DOHH2 (cell line): ENCODE measurements at regions not wholly inside any gene's neighbourhood (a gene's known extent, or its start where the extent isn't known, plus 50 kb on each side); places are given as distances from the start of the nearest gene placed in this dataset.

Source experiments
- H3F3A ChIP-seq: fragments of 200-600 bp; sonication (generic), shearing (Covaris generic); 2 replicates; pipeline ENCODE4 v1.6.0; 2016; ENCODE audit warnings: antibody characterized with exemption, mild to moderate bottlenecking; ENCODE audit not compliant: control insufficient read depth, insufficient read depth
- H3K27ac ChIP-seq: fragments of 200-600 bp; sonication (generic); 2 replicates; pipeline ENCODE4 v1.5.1; 2014; ENCODE audit warnings: low read depth, mild to moderate bottlenecking, low read length, moderate library complexity
- H3K27me3 ChIP-seq: fragments of 200-600 bp; sonication (generic); 2 replicates; pipeline ENCODE4 v1.6.1; 2014; ENCODE audit warnings: mild to moderate bottlenecking, low read length, mixed read lengths; ENCODE audit not compliant: control insufficient read depth
- H3K36me3 ChIP-seq: fragments of 200-600 bp; sonication (generic); 2 replicates; pipeline ENCODE4 v1.6.1; 2014; ENCODE audit warnings: mild to moderate bottlenecking, low read length, moderate library complexity, mixed read lengths; ENCODE audit not compliant: control insufficient read depth
- H3K4me1 ChIP-seq: fragments of 200-600 bp; sonication (generic); 2 replicates; pipeline ENCODE4 v1.6.1; 2014; ENCODE audit warnings: mild to moderate bottlenecking, low read length, mixed read lengths; ENCODE audit not compliant: control insufficient read depth
- H3K4me2 ChIP-seq: fragments of 200-600 bp; sonication (generic); 2 replicates; pipeline ENCODE4 v1.6.0; 2014; ENCODE audit warnings: mild to moderate bottlenecking, low read length, moderate library complexity
- H3K4me3 ChIP-seq: fragments of 200-600 bp; sonication (generic); 2 replicates; pipeline ENCODE4 v1.5.1; 2014; ENCODE audit warnings: mild to moderate bottlenecking, low read length, mixed read lengths
- H3K79me2 ChIP-seq: fragments of 200-600 bp; sonication (generic); 2 replicates; pipeline ENCODE4 v1.6.1; 2014; ENCODE audit warnings: mild to moderate bottlenecking, low read length, mixed read lengths; ENCODE audit not compliant: control insufficient read depth
- H3K9me2 ChIP-seq: fragments of 200-600 bp; sonication (generic); replicated peaks from 2 replicates; pipeline ENCODE4 v1.6.1; 2014; ENCODE audit warnings: mild to moderate bottlenecking, low read length, mixed read lengths; ENCODE audit not compliant: control insufficient read depth
- H3K9me3 ChIP-seq: fragments of 200-600 bp; sonication (generic); 2 replicates; pipeline ENCODE4 v1.6.1; 2014; ENCODE audit warnings: antibody characterized with exemption, low read length, mixed read lengths; ENCODE audit not compliant: control insufficient read depth, insufficient read depth
- H4K20me1 ChIP-seq: fragments of 200-600 bp; sonication (generic); 2 replicates; pipeline ENCODE4 v1.6.0; 2014; ENCODE audit warnings: low read depth, mild to moderate bottlenecking, antibody characterized with exemption, low read length, moderate library complexity; ENCODE audit not compliant: control insufficient read depth, insufficient read depth
- EZH2phosphoT487 ChIP-seq: fragments of 200-600 bp; sonication (generic); IDR thresholded peaks from 2 replicates; pipeline ENCODE4 v1.6.1; 2017; ENCODE audit warnings: borderline replicate concordance, mild to moderate bottlenecking, antibody characterized with exemption, low read length, moderate library complexity, mixed read lengths
- TF ChIP-seq, protein P1 (sequence below): fragments of 200-600 bp; sonication (generic); IDR thresholded peaks from one replicate; pipeline ENCODE4 v1.5.1; 2014; ENCODE audit warnings: antibody characterized with exemption, mild to moderate bottlenecking, low read depth, low read length; ENCODE audit not compliant: poor library complexity, severe bottlenecking

DNA sequence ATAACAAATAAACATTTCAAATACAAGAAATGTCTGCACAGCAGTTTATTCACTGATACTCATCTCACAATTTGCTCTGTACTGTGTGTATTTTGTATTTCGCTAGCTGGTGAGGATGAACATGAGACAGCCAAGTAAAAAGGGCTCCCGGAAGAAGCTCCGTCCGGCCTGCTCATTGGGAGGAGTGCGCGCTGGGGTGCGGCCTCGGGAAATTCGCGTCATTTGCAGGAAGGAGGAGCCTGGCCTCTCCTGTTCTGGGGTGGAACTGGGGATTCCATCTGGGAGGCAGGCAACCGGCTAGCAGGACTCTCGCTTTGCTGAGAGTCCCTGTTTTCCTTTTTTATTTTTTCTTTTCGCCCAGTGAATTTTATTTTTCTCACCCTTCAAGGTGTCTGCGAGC is 368.4 kb upstream of the TMEM132C start:
- H3K27me3 ChIP-seq, result no peaks in the 10 kb centered on the region
- H3K27ac ChIP-seq, result no peak overlapping the region
- H3K79me2 ChIP-seq, result no peaks in the 10 kb centered on the region
- H3K4me2 ChIP-seq, result no peak overlapping the region
- no peaks in the 10 kb centered on the region for H3K36me3 ChIP-seq
- no peaks in the 10 kb centered on the region; the same call in 1 of the 2 replicates for H3K9me3 ChIP-seq
- H4K20me1 ChIP-seq, result no peaks in the 10 kb centered on the region
- H3K4me1 ChIP-seq, result no peaks in the 10 kb centered on the region
- H3F3A ChIP-seq, result no peaks in the 10 kb centered on the region
- no peak overlapping the region for H3K4me3 ChIP-seq
- no peaks in the 10 kb centered on the region for H3K9me2 ChIP-seq
- no peak for TF ChIP-seq EZH2phosphoT487
- TF ChIP-seq, protein P1, sequence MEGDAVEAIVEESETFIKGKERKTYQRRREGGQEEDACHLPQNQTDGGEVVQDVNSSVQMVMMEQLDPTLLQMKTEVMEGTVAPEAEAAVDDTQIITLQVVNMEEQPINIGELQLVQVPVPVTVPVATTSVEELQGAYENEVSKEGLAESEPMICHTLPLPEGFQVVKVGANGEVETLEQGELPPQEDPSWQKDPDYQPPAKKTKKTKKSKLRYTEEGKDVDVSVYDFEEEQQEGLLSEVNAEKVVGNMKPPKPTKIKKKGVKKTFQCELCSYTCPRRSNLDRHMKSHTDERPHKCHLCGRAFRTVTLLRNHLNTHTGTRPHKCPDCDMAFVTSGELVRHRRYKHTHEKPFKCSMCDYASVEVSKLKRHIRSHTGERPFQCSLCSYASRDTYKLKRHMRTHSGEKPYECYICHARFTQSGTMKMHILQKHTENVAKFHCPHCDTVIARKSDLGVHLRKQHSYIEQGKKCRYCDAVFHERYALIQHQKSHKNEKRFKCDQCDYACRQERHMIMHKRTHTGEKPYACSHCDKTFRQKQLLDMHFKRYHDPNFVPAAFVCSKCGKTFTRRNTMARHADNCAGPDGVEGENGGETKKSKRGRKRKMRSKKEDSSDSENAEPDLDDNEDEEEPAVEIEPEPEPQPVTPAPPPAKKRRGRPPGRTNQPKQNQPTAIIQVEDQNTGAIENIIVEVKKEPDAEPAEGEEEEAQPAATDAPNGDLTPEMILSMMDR, result no peak

DNA sequence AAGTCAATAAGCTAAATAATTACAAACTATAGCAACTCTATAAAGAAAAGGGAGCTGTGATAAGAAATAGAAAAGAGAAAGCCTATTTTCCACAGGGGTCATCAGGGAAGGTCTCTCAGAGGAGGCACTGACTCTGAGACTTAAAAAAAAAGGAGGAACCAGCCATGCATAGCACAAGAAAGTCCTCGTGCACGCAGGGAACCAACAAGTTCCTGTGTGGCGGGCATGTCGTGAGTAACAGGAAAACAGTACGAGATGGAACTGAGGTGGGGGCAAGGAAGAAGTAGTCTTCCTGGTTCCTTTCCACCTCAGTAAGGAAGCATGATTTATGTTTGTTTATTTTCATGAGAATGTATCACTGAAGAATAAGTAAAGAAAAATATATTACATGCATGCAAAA is 367.0 kb upstream of the TMEM132C start:
- H3K27me3 ChIP-seq, result no peaks in the 10 kb centered on the region
- H3K4me1 ChIP-seq, result no peaks in the 10 kb centered on the region
- no peak overlapping the region for H3K4me3 ChIP-seq
- no peaks in the 10 kb centered on the region for H3K36me3 ChIP-seq
- no peaks in the 10 kb centered on the region for H3F3A ChIP-seq
- H3K9me2 ChIP-seq, result no peaks in the 10 kb centered on the region
- H3K27ac ChIP-seq, result no peak overlapping the region
- no peaks in the 10 kb centered on the region for H4K20me1 ChIP-seq
- H3K79me2 ChIP-seq, result no peaks in the 10 kb centered on the region
- H3K9me3 ChIP-seq, result no peaks in the 10 kb centered on the region; the same call in 1 of the 2 replicates
- no peak overlapping the region for H3K4me2 ChIP-seq
- no peak for TF ChIP-seq EZH2phosphoT487
- TF ChIP-seq, protein P1, result no peak

DNA sequence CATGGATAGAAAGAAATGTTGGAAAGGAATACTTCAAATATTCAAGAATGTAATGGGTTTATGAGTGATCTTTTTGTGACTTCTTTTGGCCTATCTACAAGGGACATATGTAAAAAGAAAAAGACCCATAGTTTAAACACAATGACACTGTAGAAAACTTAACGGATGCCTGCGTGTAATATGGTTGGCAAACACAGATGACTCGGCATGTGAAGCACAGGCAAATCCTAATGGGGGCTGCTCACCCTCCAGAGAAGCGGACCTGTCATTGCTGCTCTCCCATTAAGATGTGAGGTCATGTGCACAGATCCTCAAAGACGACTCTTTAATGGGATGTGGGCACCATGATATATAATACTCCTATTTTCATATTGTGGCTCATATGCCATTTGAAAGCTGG is 366.6 kb upstream of the TMEM132C start:
- no peaks in the 10 kb centered on the region for H3K79me2 ChIP-seq
- TF ChIP-seq EZH2phosphoT487, result no peak
- TF ChIP-seq, protein P1, result no peak
- H3K4me2 ChIP-seq, result no peak overlapping the region
- H3K4me3 ChIP-seq, result no peak overlapping the region
- no peaks in the 10 kb centered on the region for H3K27me3 ChIP-seq
- H3K36me3 ChIP-seq, result no peaks in the 10 kb centered on the region
- no peaks in the 10 kb centered on the region for H3K4me1 ChIP-seq
- no peaks in the 10 kb centered on the region for H3K9me2 ChIP-seq
- H3F3A ChIP-seq, result no peaks in the 10 kb centered on the region
- no peaks in the 10 kb centered on the region; the same call in 1 of the 2 replicates for H3K9me3 ChIP-seq
- no peaks in the 10 kb centered on the region for H4K20me1 ChIP-seq
- H3K27ac ChIP-seq, result no peak overlapping the region
